ENCODE measurements at regions not wholly inside any gene's neighbourhood (a gene's known extent, or its start where the extent isn't known, plus 50 kb on each side); places are given as distances from the start of the nearest gene placed in this dataset.

DNA sequence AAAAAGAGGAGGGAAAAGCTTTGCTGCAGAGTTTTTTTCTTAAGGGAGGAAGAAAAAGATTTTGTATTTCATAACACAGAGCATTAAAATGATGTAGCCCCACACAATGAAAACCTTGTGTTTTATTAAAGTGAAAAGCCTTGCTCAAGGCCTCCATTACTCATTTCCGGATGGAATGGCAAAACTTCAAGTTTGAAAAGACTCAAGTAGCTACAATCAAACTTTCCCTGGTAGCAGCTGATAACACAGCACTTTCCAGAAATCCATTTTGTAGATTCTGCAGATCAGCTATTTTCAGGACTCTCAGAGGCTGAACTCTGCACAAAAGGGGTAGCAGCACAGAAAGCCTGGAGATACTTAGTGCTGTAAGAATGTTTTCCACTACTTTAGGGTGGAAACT, 374.8 kb downstream of the NFIB start:
- TF ChIP-seq, protein P1, sequence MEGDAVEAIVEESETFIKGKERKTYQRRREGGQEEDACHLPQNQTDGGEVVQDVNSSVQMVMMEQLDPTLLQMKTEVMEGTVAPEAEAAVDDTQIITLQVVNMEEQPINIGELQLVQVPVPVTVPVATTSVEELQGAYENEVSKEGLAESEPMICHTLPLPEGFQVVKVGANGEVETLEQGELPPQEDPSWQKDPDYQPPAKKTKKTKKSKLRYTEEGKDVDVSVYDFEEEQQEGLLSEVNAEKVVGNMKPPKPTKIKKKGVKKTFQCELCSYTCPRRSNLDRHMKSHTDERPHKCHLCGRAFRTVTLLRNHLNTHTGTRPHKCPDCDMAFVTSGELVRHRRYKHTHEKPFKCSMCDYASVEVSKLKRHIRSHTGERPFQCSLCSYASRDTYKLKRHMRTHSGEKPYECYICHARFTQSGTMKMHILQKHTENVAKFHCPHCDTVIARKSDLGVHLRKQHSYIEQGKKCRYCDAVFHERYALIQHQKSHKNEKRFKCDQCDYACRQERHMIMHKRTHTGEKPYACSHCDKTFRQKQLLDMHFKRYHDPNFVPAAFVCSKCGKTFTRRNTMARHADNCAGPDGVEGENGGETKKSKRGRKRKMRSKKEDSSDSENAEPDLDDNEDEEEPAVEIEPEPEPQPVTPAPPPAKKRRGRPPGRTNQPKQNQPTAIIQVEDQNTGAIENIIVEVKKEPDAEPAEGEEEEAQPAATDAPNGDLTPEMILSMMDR (conservative IDR thresholded peaks at IDR 0.05; ENCODE audit: low read depth in 2 of 2), result no peak
- TF ChIP-seq POLR2AphosphoS5 (IDR thresholded peaks at IDR 0.05; ENCODE audit: low read depth), result no peak

All from GM23338 (cell line).